Fibroblast of lung (primary cell): ENCODE measurements at regions not wholly inside any gene's neighbourhood (a gene's known extent, or its start where the extent isn't known, plus 50 kb on each side); places are given as distances from the start of the nearest gene placed in this dataset.

Experiments
- DNase-seq, 2 donors: peaks; one replicate each; pipeline versions ENCODE4 v3.0.0 to v3.0.0-alpha.2; 2010; ENCODE audit warnings: low read depth in 2 of 2
- H2AFZ ChIP-seq: 2 replicates; pipeline ENCODE4 v1.5.1; 2012; ENCODE audit warnings: low read length, control low read depth, inconsistent platforms
- H3K27ac ChIP-seq: 2 replicates; pipeline ENCODE4 v1.5.1; 2011; ENCODE audit warnings: low read length, control low read depth; ENCODE audit not compliant: insufficient read depth
- H3K27me3 ChIP-seq: 2 replicates; pipeline ENCODE4 v1.5.1; 2011; ENCODE audit warnings: mild to moderate bottlenecking, low read length; ENCODE audit not compliant: control insufficient read depth, insufficient read depth
- H3K36me3 ChIP-seq: 2 replicates; pipeline ENCODE4 v1.5.1; 2011; ENCODE audit warnings: low read length; ENCODE audit not compliant: control insufficient read depth, insufficient read depth
- H3K4me1 ChIP-seq: 2 replicates; pipeline ENCODE4 v1.5.1; 2011; ENCODE audit warnings: low read length; ENCODE audit not compliant: control insufficient read depth, insufficient read depth; ENCODE audit errors: extremely low read depth
- H3K4me2 ChIP-seq: 2 replicates; pipeline ENCODE4 v1.5.1; 2011; ENCODE audit warnings: low read length, control low read depth; ENCODE audit not compliant: insufficient read depth; ENCODE audit errors: extremely low read depth
- H3K4me3 ChIP-seq, 4 experiments: fragments of 200-600 bp in 1 of 4; sonication (generic) in 1 of 4; replicated peaks in 1 of 4; 2 replicates each; pipeline ENCODE4 v1.5.1; 2011 to 2016; ENCODE audit warnings: low read length in 4 of 4, low read depth in 3 of 4, mild to moderate bottlenecking in 3 of 4, control low read depth in 2 of 4, inconsistent platforms in 1 of 4, mixed read lengths in 1 of 4; ENCODE audit not compliant: insufficient read depth in 1 of 4; ENCODE audit errors: control extremely low read depth in 1 of 4
- H3K79me2 ChIP-seq: 2 replicates; pipeline ENCODE4 v1.5.1; 2012; ENCODE audit warnings: mild to moderate bottlenecking, low read length, inconsistent platforms; ENCODE audit not compliant: control insufficient read depth, insufficient read depth
- H3K9ac ChIP-seq: 2 replicates; pipeline ENCODE4 v1.5.1; 2011; ENCODE audit warnings: mild to moderate bottlenecking, low read length, control low read depth; ENCODE audit not compliant: insufficient read depth
- H3K9me3 ChIP-seq: 2 replicates; pipeline ENCODE4 v1.5.1; 2012; ENCODE audit warnings: low read depth, low read length; ENCODE audit not compliant: control insufficient read depth, insufficient read depth
- H4K20me1 ChIP-seq: 2 replicates; pipeline ENCODE4 v1.5.1; 2011; ENCODE audit warnings: low read length; ENCODE audit not compliant: control insufficient read depth, insufficient read depth; ENCODE audit errors: extremely low read depth
- CTCF ChIP-seq, 2 donors: IDR thresholded peaks in 1 of 2; conservative IDR thresholded peaks in 1 of 2; 1 replicate in 1 of 2; 2 replicates in 1 of 2; pipeline ENCODE4 v1.5.1; 2011 to 2012; ENCODE audit warnings: low read length in 2 of 2, control low read depth in 1 of 2, inconsistent platforms in 1 of 2, low read depth in 1 of 2, mild to moderate bottlenecking in 1 of 2
- EZH2 ChIP-seq: IDR thresholded peaks from 2 replicates; pipeline ENCODE4 v1.5.1; 2012; ENCODE audit warnings: low read length, control low read depth, mild to moderate bottlenecking; ENCODE audit errors: missing control alignments

DNA sequence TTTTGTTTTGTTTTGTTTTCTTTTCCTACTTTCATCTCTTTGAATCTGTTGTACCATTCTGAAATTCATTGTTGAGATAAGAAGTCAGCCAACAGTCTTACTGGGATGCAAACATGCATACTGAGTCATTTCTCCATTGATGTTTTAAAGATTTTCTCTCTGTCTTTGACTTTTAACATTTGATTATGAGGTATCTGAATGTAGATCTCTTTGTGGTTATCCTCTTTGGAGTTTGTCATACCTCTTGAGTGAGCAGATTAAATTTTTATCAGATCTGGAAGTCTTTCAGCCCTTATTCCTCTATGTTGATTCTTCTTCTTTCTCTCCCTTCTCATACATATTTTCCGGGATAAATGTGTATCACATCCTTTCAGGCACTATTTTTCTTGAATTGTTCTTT is 406.9 kb upstream of the NCAM2 start:
- Histone ChIP-seq H3K9ac (no peak overlapping the region), H3K9me3 (no peaks in the 10 kb centered on the region), H4K20me1 (no peaks in the 10 kb centered on the region), H3K27ac (no peak overlapping the region), H3K4me1 (no peaks in the 10 kb centered on the region), H3K4me2 (no peak overlapping the region), H3K79me2 (no peaks in the 10 kb centered on the region), H3K36me3 (no peaks in the 10 kb centered on the region), H3K4me3 (no peak overlapping the region), H3K27me3 (no peaks in the 10 kb centered on the region), H2AFZ (no peak overlapping the region)
- peak in 1 of 2 donors; percentile 17 for DNase-seq
- TF ChIP-seq EZH2 (no peak), CTCF (conservative IDR thresholded peaks at IDR 0.05 in 1 of 2, IDR thresholded peaks at IDR 0.05 in 1 of 2; ENCODE audit: low read depth in 1 of 2, low read length in 2 of 2) (no peak)

GRCh38 chr21:20592463-20592862 is 405.7 kb upstream of the NCAM2 start:
- TF ChIP-seq CTCF (conservative IDR thresholded peaks at IDR 0.05 in 1 of 2, IDR thresholded peaks at IDR 0.05 in 1 of 2; ENCODE audit: low read depth in 1 of 2, low read length in 2 of 2) (no peak), EZH2 (no peak)
- no peak overlapping the region for H2AFZ ChIP-seq
- H3K27me3 ChIP-seq = no peaks in the 10 kb centered on the region
- no peak overlapping the region for H3K27ac ChIP-seq
- H4K20me1 ChIP-seq = no peaks in the 10 kb centered on the region
- no peak for DNase-seq
- H3K36me3 ChIP-seq = no peaks in the 10 kb centered on the region
- H3K4me3 ChIP-seq = no peak overlapping the region
- H3K4me2 ChIP-seq = no peak overlapping the region
- no peaks in the 10 kb centered on the region for H3K4me1 ChIP-seq
- H3K9ac ChIP-seq = no peak overlapping the region
- H3K9me3 ChIP-seq = no peaks in the 10 kb centered on the region
- no peaks in the 10 kb centered on the region for H3K79me2 ChIP-seq

DNA sequence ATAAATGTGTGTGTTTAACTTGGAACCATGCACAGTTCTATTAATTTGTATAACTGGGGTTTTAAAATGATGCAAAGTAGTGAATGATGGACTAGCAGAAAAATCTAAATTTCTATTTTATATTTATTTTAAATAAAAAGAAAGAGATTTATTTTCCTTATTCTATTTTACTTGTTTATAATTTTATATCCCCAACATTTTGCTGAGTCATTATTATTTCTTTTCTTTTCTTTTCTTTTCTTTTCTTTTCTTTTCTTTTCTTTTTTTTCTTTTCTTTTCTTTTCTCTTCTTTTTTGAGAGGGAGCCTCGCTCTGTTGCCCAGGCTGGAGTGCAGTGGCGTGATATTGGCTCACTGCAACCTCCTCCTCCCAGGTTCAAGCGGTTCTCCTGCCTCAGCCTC is 395.0 kb upstream of the NCAM2 start:
- Histone ChIP-seq H3K4me1 (no peaks in the 10 kb centered on the region), H3K9me3 (no peaks in the 10 kb centered on the region), H3K4me2 (no peak overlapping the region), H4K20me1 (no peaks in the 10 kb centered on the region), H3K27me3 (no peaks in the 10 kb centered on the region), H3K79me2 (no peaks in the 10 kb centered on the region), H3K9ac (no peak overlapping the region), H2AFZ (no peak overlapping the region), H3K4me3 (no peak overlapping the region), H3K36me3 (no peaks in the 10 kb centered on the region), H3K27ac (no peak overlapping the region)
- DNase-seq = no peak
- TF ChIP-seq EZH2 (no peak), CTCF (conservative IDR thresholded peaks at IDR 0.05 in 1 of 2, IDR thresholded peaks at IDR 0.05 in 1 of 2; ENCODE audit: low read depth in 1 of 2, low read length in 2 of 2) (no peak)
